ENCODE measurements at regions not wholly inside any gene's neighbourhood (a gene's known extent, or its start where the extent isn't known, plus 50 kb on each side); places are given as distances from the start of the nearest gene placed in this dataset.

DNA sequence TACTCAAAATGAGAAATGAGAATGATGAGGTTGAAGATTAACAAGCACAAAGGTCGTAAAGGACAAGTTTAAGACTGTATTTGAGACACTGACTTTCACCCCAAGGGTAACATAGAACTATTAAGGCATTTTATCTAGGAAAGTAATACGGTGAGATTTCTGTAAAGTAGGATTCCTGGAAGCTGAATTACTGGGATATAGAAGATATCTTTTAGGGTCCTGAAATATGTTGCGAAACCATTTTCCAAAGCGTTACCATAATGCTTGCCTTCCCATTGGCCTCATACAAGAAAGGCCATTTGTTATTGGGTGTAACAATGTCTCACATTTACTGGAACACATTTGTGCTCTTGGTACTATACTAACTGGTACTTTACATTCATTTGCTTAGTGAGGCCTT, 1185.9 kb upstream of the TENM4 start:
- Histone ChIP-seq H4K91ac (replicated peaks; ENCODE audit: insufficient read length, low read length) (no peak overlapping the region), H2AK5ac (ENCODE audit: low read depth, low read length) (no peak overlapping the region), H3K18ac (ENCODE audit: extremely low read depth, low read length) (no peak overlapping the region), H2BK20ac (ENCODE audit: low read length) (no peak overlapping the region), H3K9me3 (ENCODE audit: insufficient read depth in 2 of 2, low read depth in 1 of 2, low read length in 1 of 2) (no peaks in the 10 kb centered on the region), H3K56ac (replicated peaks; ENCODE audit: insufficient read length, low read depth, low read length) (no peak overlapping the region), H2BK5ac (ENCODE audit: low read depth, low read length) (no peak overlapping the region), H3K36me3 (ENCODE audit: control insufficient read depth in 2 of 4, insufficient read depth in 4 of 4, low read length in 3 of 4) (no peaks in the 10 kb centered on the region), H2AFZ (ENCODE audit: low read length) (no peak overlapping the region), H3K27ac (ENCODE audit: low read depth, low read length) (no peak overlapping the region), H3K4ac (replicated peaks; ENCODE audit: insufficient read length, low read depth, low read length) (no peak overlapping the region), H3K4me1 (replicated peaks in 1 of 4; ENCODE audit: control insufficient read depth in 3 of 4, insufficient read depth in 4 of 4, low read length in 3 of 4) (no peaks in the 10 kb centered on the region; a peak in 1 of 7 replicates), H3K14ac (ENCODE audit: insufficient read length) (no peak overlapping the region), H4K5ac (ENCODE audit: insufficient read length, low read depth, low read length) (no peak overlapping the region), H3K23ac (ENCODE audit: insufficient read length) (no peak overlapping the region), H3K4me3 (ENCODE audit: extremely low read depth in 1 of 4, insufficient read depth in 2 of 4, low read depth in 3 of 4, low read length in 4 of 4) (no peak overlapping the region), H3K79me2 (ENCODE audit: control insufficient read depth in 1 of 2, insufficient read depth in 2 of 2, low read length in 2 of 2) (no peaks in the 10 kb centered on the region), H2BK120ac (replicated peaks; ENCODE audit: low read depth, low read length) (no peak overlapping the region), H2BK15ac (ENCODE audit: low read length) (no peak overlapping the region), H3K79me1 (ENCODE audit: low read depth, low read length) (no peaks in the 10 kb centered on the region), H4K20me1 (replicated peaks in 1 of 2; ENCODE audit: control insufficient read depth in 1 of 2, insufficient read depth in 2 of 2, low read length in 2 of 2) (no peaks in the 10 kb centered on the region), H2BK12ac (ENCODE audit: low read depth, low read length) (no peak overlapping the region), H3K9ac (replicated peaks in 1 of 4; ENCODE audit: extremely low read depth in 1 of 4, low read depth in 3 of 4, low read length in 3 of 4) (no peak overlapping the region), H3K23me2 (ENCODE audit: low read depth, low read length) (no peaks in the 10 kb centered on the region), H3K27me3 (replicated peaks in 1 of 4; ENCODE audit: control insufficient read depth in 3 of 4, extremely low read depth in 1 of 4, insufficient read depth in 3 of 4, low read length in 3 of 4) (no peaks in the 10 kb centered on the region), H3K4me2 (ENCODE audit: insufficient read depth in 1 of 2, low read depth in 2 of 2, low read length in 2 of 2) (no peak overlapping the region), H4K8ac (ENCODE audit: extremely low read depth, insufficient read depth, low read length) (no peak overlapping the region)
- ChIA-PET POLR2A (ENCODE audit: partially characterized antibody) (no interaction called here), CTCF (ENCODE audit: partially characterized antibody) (interaction anchor here (1.0 to 1.2 kb wide), 2 partner anchors 15 to 24 kb away, joined by 3 to 4 read pairs; no protein-coding TSS in a partner anchor)
- 93% methylated on average over 4 of the region's 4 CpGs; no CpG with 5 or more reads in 1 of the 2 experiments for WGBS, 2 experiments (ENCODE audit: extremely low coverage in 1 of 2, insufficient coverage in 1 of 2, insufficient read length in 1 of 2, insufficient replicate concordance in 2 of 2, low coverage in 1 of 2, low lambda C conversion rate in 2 of 2, missing lambda C conversion rate in 1 of 2)
- FAIRE-seq (no peak), DNase-seq (ENCODE audit: low read depth in 1 of 2, low spot score in 2 of 2) (no peak)
- no peak for TF ChIP-seq CREB1 (IDR thresholded peaks at IDR 0.05)
- no peak for TF ChIP-seq CTBP2 (IDR thresholded peaks at IDR 0.05; ENCODE audit: borderline replicate concordance, insufficient read depth, insufficient read length, low read length)
- no peak for TF ChIP-seq CHD1 (IDR thresholded peaks at IDR 0.05; ENCODE audit: low read depth, low read length)

Measured in H1 (cell line).